Activated CD4-positive, alpha-beta T cell treated with anti-CD3 and anti-CD28 coated beads, Interleukin-2, amount 50 U/mL, for 24 hours (primary cell): ENCODE measurements at regions not wholly inside any gene's neighbourhood (a gene's known extent, or its start where the extent isn't known, plus 50 kb on each side); places are given as distances from the start of the nearest gene placed in this dataset.

Source experiments
- DNase-seq, 2 donors: peaks; one replicate each; pipeline ENCODE4 v3.0.0-alpha.2; 2020; ENCODE audit warnings: low read depth in 1 of 2, low spot score in 1 of 2

DNA sequence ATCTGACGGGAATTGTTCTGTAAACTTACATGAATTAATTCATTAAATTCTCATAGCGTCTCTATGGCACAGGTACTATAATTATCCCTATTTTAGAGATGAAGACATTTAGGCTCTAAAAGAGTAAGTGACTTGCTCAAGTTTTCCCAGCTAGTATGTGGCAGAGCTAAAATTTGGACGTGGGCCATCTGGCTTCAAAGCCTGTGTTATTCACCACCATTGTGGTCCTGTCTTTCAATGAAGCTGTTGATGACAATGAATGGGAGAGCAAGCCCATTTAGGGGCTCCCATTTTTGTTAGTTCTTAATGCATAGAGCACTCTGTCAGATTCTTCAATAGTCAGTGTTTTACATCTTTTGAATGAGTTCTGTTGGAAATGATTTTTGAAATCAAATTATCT is 236.0 kb upstream of the CD180 start:
- no peak for DNase-seq

DNA sequence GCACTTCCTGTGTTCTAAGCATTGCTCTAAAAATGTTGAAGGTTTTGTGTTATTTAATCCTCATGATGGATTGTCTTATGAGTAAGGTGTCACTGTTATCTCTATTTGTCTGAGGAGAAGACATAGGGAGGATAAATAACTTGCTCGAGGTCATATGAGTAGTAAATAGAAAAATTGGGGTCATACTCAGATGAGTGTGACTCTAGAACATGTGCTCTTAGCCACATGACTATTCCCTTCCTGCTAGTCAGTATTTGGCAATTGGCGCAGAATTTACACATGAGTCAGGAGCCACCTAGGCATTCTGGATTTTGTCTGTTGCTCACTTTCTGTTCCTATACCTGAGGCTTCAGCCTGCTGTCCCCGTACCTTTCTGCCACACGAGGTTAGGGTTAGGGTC is 234.6 kb upstream of the CD180 start:
- DNase-seq, result no peak

DNA sequence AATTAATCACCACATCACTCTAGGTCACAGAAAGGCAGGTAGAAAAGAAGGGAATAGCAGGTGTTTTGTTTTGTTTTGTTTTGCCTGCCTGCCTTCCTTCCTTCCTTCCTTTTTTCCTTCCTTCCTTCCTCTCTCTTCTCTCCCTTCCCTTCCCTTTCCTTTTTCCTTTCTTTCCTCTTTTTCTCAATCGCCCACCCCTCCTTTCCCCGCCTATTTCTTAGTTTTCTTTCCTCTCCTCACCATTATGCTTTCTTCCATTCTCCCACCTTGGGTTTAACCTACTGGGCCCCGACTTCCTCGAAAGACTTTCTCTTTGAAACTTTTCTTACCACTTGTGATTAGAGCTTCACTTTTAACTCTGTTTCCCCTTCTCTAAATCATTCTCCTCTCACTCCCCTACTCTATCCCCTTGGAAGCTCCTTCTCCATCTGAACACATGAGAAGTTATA is 231.3 kb upstream of the CD180 start:
- no peak for DNase-seq

DNA sequence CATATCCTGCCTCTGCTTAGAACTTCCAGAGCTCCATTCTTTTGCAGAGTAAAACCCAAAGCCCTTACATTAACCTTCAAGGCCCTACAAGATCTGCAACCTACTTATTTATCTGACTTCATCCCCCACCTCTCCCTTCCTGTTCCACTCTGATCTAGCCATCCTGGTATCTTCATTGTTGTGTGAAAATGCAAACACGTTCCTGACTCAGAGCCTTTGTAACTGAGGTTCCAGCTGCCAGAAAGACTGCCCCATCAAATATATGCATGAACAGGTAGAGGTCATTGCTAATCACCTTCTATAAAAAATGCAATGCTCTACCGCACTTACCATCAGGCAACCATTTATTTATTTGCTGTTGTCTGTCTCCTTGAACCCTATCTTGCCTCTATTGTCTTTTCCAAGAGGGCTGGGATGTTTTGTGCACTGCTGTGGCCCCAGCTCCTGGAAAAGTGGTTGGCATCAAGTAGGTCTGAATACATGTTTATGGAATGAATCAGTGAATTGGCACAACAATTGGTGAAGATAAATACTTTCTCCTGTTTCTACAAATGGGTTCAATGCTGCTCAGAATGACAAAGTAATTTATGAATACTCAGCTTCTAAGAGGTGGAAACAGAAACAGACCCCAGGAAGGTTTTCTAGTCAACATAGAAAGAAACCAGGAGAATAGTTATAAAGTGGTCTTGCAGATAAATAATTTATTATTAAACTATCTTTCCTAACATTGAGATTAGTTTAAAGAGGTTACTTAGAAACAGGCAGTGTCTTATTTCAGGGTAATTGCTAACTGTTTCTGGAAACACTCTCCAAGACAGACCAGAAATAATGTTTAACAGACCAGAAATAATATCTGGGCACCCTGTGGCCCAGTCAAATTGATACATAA is 230.6 kb upstream of the CD180 start:
- DNase-seq, result no peak

DNA sequence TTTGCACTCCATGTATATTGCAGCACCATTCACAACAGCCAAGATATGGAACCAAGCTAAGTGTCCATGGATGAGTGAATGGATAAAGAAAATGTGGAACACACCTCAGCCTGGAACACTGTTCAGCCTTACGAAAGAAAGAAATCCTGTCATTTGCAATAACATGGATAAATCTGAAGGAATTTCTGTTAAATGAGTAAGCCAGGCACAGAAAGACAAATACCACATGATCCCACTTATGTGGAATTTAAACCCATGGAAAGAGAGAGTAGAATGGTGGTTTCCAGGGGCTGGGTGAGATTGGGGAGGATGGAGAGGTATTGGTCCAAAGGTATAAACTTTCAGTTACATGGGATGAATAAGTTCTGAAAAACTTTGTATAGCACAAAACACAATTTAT is 228.9 kb upstream of the CD180 start:
- DNase-seq, result no peak

DNA sequence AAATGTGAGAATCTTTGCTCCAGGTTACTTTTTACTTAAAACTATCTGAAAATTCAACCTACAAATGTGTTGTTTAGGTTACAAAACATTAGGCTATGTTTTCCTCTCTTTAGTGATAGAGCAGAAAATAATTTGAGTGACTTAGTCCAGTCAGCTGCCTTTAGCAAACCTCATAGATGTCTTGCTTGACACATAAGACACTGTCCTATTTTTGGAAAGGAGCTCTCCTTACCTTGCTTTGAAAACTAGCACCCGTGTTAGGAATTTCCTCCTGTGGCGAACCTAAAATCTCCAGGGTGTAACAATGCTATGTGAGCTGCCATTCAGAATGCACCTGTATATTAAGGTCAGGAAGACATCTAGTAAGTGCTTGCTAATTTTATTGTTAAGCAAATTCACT is 221.2 kb upstream of the CD180 start:
- no peak for DNase-seq

DNA sequence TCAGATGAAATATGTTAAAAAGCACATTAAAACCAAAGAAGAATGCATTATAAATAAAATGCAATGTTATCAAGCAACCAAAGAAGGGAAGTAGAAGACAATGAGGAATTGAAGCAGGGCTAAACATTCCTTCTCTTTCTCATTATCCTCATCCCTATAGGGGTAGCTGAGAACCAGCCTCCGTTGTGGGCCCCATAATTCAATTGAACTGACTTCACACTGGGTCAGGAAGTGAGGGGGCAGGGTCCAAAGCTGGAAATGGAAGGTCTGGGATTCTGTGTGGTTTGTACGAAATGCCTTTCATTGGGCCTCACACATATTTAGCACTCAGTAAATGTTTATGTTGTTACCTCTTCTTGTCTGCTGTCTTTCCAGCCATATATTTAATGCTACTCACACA is 220.4 kb upstream of the CD180 start:
- no peak for DNase-seq

DNA sequence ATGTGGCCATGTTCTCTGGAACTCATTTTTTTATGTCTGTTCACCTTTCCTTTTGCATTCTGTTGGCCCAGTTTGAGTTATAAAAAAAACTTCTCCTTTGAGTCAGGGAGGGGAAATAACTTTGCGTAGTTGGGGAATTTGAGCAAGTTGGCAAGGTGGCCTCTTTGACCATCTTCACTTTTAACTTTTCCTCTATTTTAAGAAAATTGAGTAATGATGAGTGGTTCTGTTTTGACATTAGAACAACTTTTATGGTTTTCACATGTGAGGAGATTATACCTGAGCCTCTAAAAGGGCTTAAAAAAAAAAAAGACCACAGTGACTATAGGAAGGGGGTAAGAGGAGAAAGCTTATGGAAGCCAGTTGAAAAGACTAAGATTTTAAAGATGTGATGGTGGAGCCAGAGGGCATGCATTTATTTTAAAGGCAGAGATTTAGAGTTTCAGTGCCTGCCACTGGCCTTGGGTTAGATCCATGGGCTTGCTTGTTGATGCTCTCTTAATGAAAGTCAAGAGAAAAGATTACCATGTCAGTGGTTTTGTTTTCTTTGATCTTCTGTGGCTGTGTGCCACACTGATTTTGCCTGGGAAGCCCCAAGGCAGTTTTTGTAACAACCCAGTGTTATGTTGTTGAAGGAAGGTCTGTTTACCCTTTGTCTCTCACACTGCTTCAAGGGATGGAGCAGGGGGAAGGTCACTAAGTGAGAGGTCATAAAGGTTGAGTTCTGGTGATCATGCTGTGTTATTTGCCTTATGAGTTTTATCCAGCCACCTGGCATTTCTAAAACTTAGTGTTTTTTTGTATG is 219.7 kb upstream of the CD180 start:
- no peak for DNase-seq

DNA sequence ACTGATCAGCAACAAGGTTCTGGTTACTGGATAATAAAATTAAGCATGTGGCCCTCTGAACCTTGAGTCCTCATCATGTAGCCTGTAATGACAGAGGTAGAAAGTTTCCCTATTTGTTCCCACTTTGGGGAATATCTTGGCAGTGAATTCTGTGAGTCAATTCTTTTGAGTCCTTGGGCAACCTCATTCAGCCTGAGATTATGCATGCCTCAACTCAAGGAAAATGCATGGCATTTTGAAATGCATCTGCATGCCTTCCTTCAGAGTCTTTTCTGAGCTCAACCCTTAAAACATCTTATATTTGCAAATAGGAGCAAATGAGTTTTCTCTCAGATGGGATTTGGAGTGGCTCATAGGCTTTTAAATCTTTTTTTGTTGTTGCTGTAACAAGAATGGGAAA is 218.1 kb upstream of the CD180 start:
- no peak for DNase-seq

DNA sequence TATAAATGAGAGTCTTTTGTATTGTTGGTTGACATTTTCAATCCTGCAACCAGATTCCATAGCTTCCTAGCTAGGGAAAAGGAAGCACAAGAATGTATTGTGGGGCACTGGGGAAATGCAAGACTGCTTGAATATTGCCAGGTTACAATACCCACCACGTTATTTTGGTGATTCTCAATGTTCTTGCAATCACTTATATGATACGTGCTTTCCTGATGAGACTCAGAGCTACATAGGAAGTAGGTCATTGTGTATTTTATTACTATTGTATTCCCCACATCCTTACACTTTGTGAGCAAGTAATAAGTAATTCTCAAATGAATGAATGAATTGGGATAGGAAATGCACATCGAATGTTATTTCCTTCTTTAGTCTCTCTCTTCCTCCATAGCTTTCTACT is 217.1 kb upstream of the CD180 start:
- DNase-seq, result no peak

DNA sequence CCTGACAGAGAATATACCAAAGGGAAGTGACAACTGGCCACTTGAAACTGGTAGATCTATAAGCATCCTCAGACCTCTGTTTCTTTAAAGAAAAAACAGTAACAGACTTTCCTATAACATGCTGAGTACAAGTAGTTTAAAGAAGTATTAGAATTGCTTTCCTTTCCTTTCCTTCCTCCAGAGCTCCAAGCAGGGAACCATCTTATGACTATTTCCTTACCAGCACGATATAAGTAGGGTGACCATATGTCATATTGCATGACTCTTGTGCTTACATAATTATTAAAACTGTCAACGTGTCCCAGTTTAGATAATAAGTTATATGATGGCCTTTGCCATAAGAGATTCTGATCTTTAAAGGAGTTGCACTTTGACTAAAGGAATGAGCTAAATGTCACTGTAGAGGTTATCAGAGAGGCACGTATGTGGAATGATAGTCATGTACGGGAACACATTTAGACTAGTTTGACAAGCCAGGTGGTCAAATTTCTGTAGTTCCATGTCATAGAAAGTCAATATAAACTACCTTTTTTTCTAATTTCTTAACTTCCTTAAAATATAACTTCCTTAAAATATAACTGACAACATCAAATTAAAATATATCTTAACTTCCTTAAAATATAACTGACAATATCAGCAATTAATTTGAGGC is 212.7 kb upstream of the CD180 start:
- no peak for DNase-seq

DNA sequence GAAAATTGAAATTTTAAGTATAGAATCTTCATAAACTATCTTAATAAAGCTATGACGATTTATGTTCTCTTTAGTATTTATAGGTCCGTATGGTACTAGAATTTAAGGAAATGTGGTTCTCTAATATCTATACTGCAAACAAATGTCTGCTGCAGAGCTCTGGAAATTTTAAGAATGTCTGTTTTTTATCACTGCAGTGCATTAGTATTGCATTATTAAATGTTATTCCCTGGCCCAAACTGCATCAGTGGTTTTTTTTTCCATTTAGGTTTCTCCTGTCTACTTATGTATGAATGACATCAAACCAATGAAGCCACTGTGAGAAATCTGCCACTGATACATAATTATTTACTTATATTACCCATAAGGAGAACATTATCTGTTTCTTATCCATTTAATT is 211.4 kb upstream of the CD180 start:
- DNase-seq, result no peak

DNA sequence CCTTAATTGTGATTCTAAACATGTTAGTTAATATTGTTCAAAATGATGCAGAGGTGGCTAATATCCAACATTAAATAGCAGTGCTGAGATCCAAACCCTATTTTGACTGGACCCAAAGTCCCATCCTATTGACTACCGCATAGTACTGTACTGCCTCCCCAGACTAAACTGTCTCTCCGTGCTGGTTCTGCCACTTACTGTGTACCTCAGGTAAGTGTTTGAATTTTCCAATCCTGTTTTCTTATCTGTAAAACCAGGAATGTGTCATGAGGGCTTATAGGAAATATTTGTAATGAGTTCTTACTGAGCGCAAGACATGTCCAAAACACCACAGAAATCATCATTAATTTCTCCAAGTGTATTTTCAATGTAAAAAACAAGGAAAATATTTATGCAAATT is 209.2 kb upstream of the CD180 start:
- DNase-seq, result no peak

DNA sequence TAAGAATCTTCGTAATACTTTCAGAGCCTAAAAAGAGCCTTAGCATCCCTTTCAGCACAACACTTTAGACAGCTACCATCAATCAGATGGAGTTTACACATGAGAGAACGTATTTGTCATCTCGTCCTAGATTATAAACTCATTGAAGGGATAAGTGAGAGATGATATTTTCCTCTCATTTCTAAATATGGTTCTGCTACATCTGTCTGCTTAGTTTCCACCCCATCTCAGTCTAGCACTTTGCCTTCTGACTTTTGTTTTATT is 208.4 kb upstream of the CD180 start:
- DNase-seq, result no peak

DNA sequence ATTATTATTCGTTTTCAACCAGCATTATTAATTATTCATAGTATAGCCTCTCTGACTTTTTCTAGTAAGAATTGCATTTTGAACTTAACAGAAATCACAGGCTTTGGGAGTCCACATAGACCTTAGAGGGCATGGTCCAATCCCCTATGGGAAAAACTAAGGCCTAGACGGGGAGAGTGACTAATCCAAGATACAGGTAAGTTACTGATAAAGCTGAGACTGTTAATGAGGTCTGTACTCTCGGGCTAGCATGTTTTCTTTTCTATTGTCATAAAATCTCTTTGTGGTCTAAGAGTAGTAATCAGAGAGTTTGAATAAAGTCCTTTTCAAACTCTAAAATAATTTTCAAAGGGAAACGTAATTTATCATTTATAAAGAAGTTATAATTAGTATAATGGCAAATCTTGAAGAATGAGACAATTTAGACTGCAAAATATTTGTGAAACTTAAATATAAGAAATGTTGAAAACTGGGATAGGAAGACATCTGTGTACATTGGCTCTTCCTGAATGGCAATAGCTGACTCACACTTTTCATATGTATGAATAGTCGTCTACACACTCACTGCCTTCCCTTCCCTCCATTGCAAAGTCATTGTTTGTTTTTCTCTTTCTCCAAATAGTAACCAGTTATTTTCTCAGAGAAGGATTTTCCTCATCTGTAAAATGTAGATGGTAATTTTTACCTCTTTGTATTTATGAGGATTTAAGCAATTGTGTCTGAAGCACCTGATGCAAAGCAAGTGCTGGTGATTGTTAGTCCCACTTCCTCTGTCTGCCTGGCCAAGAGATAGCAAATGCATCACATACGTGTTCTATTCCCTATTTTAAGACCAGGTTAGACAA is 207.9 kb upstream of the CD180 start:
- DNase-seq, result no peak

DNA sequence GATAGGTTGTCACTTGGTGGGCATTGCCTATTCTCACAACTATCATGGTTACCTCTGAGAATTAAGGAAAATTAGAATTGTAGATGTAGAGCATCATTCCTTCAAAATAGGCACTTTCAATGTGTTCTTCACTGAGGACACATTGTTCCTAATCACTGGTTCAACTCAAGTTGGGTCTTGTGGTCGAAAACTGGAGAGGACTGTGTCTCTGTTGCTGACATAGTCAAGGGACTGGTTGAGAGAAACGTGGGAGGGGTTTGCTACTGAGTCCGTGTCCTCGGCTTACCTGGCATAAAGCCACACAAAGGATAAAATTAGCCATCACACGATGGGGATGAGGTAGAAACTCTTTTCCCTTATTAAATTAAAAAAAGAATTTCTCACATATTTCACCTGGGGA is 205.9 kb upstream of the CD180 start:
- no peak for DNase-seq

DNA sequence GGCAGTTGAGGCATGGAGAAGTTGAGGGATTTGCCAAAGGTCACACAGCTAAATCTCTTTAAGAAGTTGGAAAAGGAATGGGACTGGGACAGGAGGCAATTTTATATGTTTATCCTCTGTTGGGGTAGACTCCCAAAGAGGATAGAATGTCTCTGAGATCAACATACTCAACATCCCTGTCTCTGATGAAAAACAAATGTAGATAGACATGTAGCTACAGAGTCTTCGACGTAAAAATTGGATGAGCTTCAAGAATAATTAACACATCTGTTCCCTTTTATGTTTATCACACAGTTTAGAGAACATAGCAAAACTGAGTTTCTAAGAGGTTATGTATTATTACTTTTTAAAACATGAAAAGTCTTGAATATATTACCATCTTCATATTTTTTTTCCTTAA is 204.6 kb upstream of the CD180 start:
- DNase-seq, result no peak

DNA sequence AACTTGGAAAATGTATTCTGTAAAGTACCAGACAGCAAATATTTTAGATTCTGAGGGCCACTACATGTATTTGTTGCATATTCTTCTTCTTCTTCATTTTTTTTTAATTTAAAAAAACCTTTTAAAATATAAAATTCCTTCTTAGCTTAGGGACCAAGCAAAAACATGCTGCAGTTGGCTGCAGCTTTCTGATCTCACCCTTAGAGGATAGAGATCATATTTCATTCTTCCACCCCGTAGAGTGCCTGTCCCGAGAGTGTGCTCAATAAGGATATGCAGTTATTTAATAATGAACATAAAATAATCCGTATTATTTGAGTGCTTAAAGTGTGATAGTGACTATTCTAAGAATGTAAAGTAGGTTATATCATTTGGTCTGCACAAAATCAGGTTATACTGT is 204.2 kb upstream of the CD180 start:
- no peak for DNase-seq

DNA sequence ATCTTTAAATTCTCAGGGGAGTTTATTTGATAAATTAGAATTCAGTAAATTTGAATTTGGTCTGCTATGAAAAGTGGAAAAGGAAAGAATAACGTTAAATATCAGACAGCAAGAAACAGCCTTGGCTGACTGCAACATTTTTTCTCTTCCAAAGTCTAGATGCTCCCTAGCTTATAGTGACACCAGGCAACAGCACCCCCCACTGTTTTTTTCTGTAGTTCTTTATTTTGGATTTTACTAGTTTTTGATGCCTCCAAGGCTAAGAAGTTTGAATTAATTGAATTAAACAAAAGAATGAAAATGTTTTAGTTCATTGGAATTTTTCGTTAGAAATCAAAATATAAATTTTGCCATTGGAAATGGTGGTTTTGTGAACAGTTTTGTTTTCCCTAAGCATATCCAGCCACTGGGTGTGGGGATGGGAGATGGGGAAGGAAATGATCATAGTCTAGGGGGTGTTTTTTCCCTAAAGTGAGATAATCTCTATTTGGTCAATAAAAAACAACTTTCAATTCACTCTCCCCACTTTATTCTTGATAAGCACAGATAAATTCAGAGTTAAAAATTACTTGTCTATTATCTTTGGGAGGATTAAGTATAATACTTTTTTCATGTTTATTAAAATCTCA is 199.3 kb upstream of the CD180 start:
- no peak for DNase-seq

DNA sequence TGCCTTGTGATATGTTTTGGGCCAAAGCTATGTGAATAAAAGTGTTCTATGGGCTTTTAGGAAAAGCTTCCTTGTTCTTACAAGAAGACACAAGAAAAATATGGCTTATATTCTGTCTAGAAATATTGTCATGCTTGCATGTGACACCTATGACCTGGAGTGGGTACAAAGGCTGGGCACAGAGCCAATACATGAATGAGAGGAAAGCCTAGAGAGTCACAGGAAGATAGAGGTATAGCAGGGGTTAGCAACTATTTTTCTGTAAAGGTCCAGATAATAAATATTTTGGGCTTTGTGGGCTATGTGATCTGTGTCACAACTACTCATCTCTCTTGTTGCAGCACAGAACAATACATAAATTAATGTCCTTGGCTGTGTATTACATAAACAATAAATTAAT is 196.6 kb upstream of the CD180 start:
- DNase-seq, result no peak

DNA sequence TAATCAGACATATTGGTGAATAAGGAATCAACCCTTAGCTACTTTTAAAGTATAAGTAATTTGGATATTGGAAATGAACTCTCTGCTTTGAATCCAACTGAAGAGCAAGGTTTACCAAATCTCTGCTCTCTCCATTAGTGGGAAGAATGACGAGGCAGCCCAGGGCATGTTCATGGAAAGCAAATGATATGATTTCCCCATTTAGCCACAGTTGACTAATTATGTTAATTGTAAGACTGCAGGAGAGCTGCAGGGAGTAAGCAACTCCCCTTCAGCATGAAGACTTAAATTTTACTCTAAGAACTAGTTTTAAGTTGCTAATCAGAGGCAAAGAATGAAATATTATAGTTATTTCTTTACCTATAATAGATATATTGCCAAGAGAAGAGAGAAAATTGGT is 194.3 kb upstream of the CD180 start:
- DNase-seq, result no peak
